ENCODE measurements at regions not wholly inside any gene's neighbourhood (a gene's known extent, or its start where the extent isn't known, plus 50 kb on each side); places are given as distances from the start of the nearest gene placed in this dataset.

DNA sequence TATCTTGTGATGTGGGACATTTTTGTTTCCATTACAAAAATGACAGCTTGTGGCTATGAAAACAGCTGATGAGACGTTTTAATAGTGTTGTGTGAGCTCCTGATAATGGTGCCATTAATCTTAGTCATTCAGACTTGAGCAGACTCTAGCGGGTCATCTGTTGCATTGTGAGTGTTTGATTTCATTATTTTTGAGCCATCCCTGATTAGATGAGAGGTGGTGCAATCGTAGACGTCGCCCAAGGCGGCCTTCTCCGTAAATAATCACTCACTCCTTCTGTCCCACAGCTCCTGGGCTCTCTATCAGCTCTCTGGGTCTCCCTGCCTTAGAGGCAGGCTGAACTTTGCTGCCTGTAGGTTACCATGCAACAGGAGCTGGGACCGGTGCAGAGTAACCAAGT lies 528.0 kb upstream of the SGCG start:
- TF ChIP-seq, protein P1, sequence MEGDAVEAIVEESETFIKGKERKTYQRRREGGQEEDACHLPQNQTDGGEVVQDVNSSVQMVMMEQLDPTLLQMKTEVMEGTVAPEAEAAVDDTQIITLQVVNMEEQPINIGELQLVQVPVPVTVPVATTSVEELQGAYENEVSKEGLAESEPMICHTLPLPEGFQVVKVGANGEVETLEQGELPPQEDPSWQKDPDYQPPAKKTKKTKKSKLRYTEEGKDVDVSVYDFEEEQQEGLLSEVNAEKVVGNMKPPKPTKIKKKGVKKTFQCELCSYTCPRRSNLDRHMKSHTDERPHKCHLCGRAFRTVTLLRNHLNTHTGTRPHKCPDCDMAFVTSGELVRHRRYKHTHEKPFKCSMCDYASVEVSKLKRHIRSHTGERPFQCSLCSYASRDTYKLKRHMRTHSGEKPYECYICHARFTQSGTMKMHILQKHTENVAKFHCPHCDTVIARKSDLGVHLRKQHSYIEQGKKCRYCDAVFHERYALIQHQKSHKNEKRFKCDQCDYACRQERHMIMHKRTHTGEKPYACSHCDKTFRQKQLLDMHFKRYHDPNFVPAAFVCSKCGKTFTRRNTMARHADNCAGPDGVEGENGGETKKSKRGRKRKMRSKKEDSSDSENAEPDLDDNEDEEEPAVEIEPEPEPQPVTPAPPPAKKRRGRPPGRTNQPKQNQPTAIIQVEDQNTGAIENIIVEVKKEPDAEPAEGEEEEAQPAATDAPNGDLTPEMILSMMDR (IDR thresholded peaks at IDR 0.05; ENCODE audit: extremely low read depth in 1 of 2, insufficient read depth in 1 of 2, low read depth in 1 of 2, low read length in 2 of 2), result no peak
- TF ChIP-seq JUN (IDR thresholded peaks at IDR 0.05; ENCODE audit: borderline replicate concordance, insufficient read depth, insufficient read length, low read depth) (no peak), EZH2 (IDR thresholded peaks at IDR 0.05; ENCODE audit: borderline replicate concordance, low read depth, low read length, severe bottlenecking) (no peak), POLR2A (IDR thresholded peaks at IDR 0.05; ENCODE audit: low read depth, low read length) (no peak)

Measured in endothelial cell of umbilical vein (primary cell).